K562 (cell line): ENCODE measurements at regions not wholly inside any gene's neighbourhood (a gene's known extent, or its start where the extent isn't known, plus 50 kb on each side); places are given as distances from the start of the nearest gene placed in this dataset.

ENCODE experiments used
- ARID1B ChIP-seq: fragments of 450-650 bp; IDR thresholded peaks from 2 replicates; pipeline ENCODE4 v1.6.1; 2016; ENCODE audit warnings: antibody characterized with exemption, mild to moderate bottlenecking, inconsistent platforms
- ATF1 ChIP-seq, 2 experiments: fragments of 450-650 bp in 1 of 2; IDR thresholded peaks; 2 replicates each; pipeline ENCODE4 v1.6.1; 2016; ENCODE audit warnings: missing compliant biosample characterization in 1 of 2, missing genetic modification characterization in 1 of 2
- CBFA2T3 ChIP-seq: fragments of 450-650 bp; IDR thresholded peaks from 2 replicates; pipeline ENCODE4 v1.6.1; 2017
- CCAR2 ChIP-seq: fragments of 200-400 bp; formaldehyde crosslinking; IDR thresholded peaks from 2 replicates; pipeline ENCODE4 v1.6.1; 2017; ENCODE audit warnings: mild to moderate bottlenecking, low read depth, low read length
- CHD1 ChIP-seq: fragments of 200-600 bp; sonication (generic); IDR thresholded peaks from one replicate; pipeline ENCODE4 v1.6.1; 2012; ENCODE audit warnings: mild to moderate bottlenecking, moderate library complexity, low read length, inconsistent platforms
- DACH1 ChIP-seq: fragments of 450-650 bp; IDR thresholded peaks from 2 replicates; pipeline ENCODE4 v1.6.1; 2018; ENCODE audit not compliant: partially characterized antibody
- FOXM1 ChIP-seq, 2 experiments: fragments of 450-650 bp in 1 of 2; sonication (generic) in 1 of 2; formaldehyde crosslinking in 1 of 2; IDR thresholded peaks; 2 replicates each; pipeline versions ENCODE4 v1.6.1 to v1.9.0; 2017 to 2022; ENCODE audit warnings: low read depth in 2 of 2, mild to moderate bottlenecking in 2 of 2, missing genetic modification reagents in 1 of 2, moderate library complexity in 1 of 2
- HINFP ChIP-seq: fragments of 450-650 bp; conservative IDR thresholded peaks from 2 replicates; pipeline ENCODE4 v1.6.1; 2016; ENCODE audit warnings: missing genetic modification characterization, low read depth, mild to moderate bottlenecking, control low read depth, missing compliant biosample characterization
- IFI16 ChIP-seq: fragments of 250-450 bp; sonication (Bioruptor Pico); IDR thresholded peaks from 2 replicates; pipeline ENCODE4 v2.1.2; 2022; ENCODE audit warnings: mild to moderate bottlenecking, inconsistent platforms
- IRF2 ChIP-seq: sonication (generic); formaldehyde crosslinking; IDR thresholded peaks from 2 replicates; pipeline ENCODE4 v1.8.1; 2022; ENCODE audit warnings: mild to moderate bottlenecking, missing genetic modification reagents
- JUND ChIP-seq, 2 experiments: IDR thresholded peaks; 2 replicates in 1 of 2; 3 replicates in 1 of 2; pipeline ENCODE4 v1.6.1; 2011; ENCODE audit warnings: borderline replicate concordance in 2 of 2, low read depth in 2 of 2, low read length in 2 of 2, improper control_type of control experiment in 1 of 2, missing biosample characterization in 1 of 2, missing genetic modification characterization in 1 of 2, missing genetic modification reagents in 1 of 2
- MAX ChIP-seq: sonication (generic); formaldehyde crosslinking; IDR thresholded peaks from 2 replicates; pipeline ENCODE4 v1.9.0; 2022; ENCODE audit warnings: mild to moderate bottlenecking, missing genetic modification reagents
- MIER1 ChIP-seq: fragments of 450-650 bp; IDR thresholded peaks from 2 replicates; pipeline ENCODE4 v1.6.1; 2016; ENCODE audit warnings: antibody characterized with exemption, mild to moderate bottlenecking, low read depth
- MYC ChIP-seq, 2 experiments: fragments of 250-450 bp in 1 of 2; sonication (Bioruptor Pico) in 1 of 2; IDR thresholded peaks; 2 replicates each; pipeline versions ENCODE4 v1.5.1 to v1.6.1; 2012 to 2021; ENCODE audit warnings: low read depth in 2 of 2, borderline replicate concordance in 1 of 2, improper control_type of control experiment in 1 of 2, low read length in 1 of 2, mild to moderate bottlenecking in 1 of 2, moderate library complexity in 1 of 2
- NR1H2 ChIP-seq: sonication (generic); formaldehyde crosslinking; IDR thresholded peaks from 2 replicates; pipeline ENCODE4 v1.4.0; 2020; ENCODE audit warnings: mild to moderate bottlenecking, missing genetic modification reagents
- SIRT6 ChIP-seq: IDR thresholded peaks from one replicate; pipeline ENCODE4 v1.6.1; 2012; ENCODE audit warnings: low read depth, mild to moderate bottlenecking, control low read depth, inconsistent platforms, low read length, moderate library complexity
- SNIP1 ChIP-seq: fragments of 450-650 bp; IDR thresholded peaks from 2 replicates; pipeline ENCODE4 v1.7.1; 2017; ENCODE audit warnings: low read depth, mild to moderate bottlenecking
- ZBTB12 ChIP-seq: fragments of 250-450 bp; sonication (Bioruptor Pico); IDR thresholded peaks from 2 replicates; pipeline ENCODE4 v1.4.0; 2020
- ZBTB17 ChIP-seq: fragments of 450-650 bp; formaldehyde crosslinking; IDR thresholded peaks from 2 replicates; pipeline ENCODE4 v1.4.0; 2020; ENCODE audit warnings: mild to moderate bottlenecking
- ZNF121 ChIP-seq: sonication (generic); formaldehyde crosslinking; conservative IDR thresholded peaks from 2 replicates; pipeline ENCODE4 v1.8.0; 2022; ENCODE audit warnings: missing genetic modification reagents
- ZNF253 ChIP-seq: fragments of 250-450 bp; sonication (Bioruptor Pico); conservative IDR thresholded peaks from 2 replicates; pipeline ENCODE4 v1.6.1; 2021; ENCODE audit warnings: mild to moderate bottlenecking
- ZNF316 ChIP-seq: fragments of 450-650 bp; IDR thresholded peaks from 2 replicates; pipeline ENCODE4 v1.6.1; 2016
- ZNF583 ChIP-seq: fragments of 250-450 bp; sonication (Bioruptor Pico); IDR thresholded peaks from 2 replicates; pipeline ENCODE4 v1.4.0; 2020
- TF ChIP-seq, protein P1 (sequence below): fragments of 250-450 bp; sonication (Bioruptor Pico); IDR thresholded peaks from 2 replicates; pipeline ENCODE4 v1.4.0; 2020; ENCODE audit warnings: borderline replicate concordance
- TF ChIP-seq, protein P2 (sequence below): sonication (generic); IDR thresholded peaks from 2 replicates; pipeline ENCODE4 v1.6.1; 2016

DNA sequence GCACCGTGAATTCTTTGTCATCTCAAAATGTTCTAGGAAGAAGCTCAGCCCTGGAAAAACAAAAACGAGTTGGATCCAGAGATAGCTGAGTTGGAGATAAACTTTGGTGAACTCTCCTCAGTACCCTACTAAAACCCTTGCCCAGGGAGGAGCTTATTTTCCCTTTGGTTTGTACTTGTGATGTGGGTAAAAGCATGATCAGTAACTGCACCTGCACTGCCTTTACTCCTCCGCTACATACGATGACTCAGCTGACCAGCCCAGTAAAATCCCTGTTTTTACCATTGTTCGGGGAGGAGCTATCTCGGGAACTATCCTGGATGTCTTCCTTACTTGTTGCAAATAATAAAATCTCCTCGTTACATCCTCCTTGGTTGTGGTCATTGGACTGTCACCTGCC lies 359.3 kb downstream of the SH2D4B start (continued):
- TF ChIP-seq DACH1 (no peak), ZBTB12 (CRISPR knock-in tag) (0 out of 2 replicates have a peak, but pooled peaks have one; percentile 21), FOXM1 (IDR thresholded peaks at IDR 0.05; ENCODE audit: low read depth) (no peak), FOXM1 (CRISPR knock-in tag; IDR thresholded peaks at IDR 0.05; ENCODE audit: low read depth) (no peak), NR1H2 (CRISPR knock-in tag) (no peak), ZNF583 (CRISPR knock-in tag) (no peak), IRF2 (CRISPR knock-in tag) (no peak), JUND (IDR thresholded peaks at IDR 0.05; ENCODE audit: borderline replicate concordance, low read depth, low read length) (no peak), JUND (tag; IDR thresholded peaks at IDR 0.05; ENCODE audit: borderline replicate concordance, low read depth, low read length) (peak; percentile 42; the same call in 1 of the 3 replicates), ZBTB17 (no peak), MAX (CRISPR knock-in tag) (no peak), SNIP1 (no peak), ZNF121 (CRISPR knock-in tag) (no peak), CCAR2 (no peak), CBFA2T3 (0 out of 2 replicates have a peak, but pooled peaks have one; percentile 21), ATF1 (CRISPR knock-in tag; IDR thresholded peaks at IDR 0.05) (no peak), ATF1 (tag; IDR thresholded peaks at IDR 0.05) (peak; percentile 34; the same call in 1 of the 2 replicates), HINFP (tag) (no peak), ZNF253 (CRISPR knock-in tag) (no peak), CHD1 (no peak), IFI16 (no peak), MYC (IDR thresholded peaks at IDR 0.05; ENCODE audit: low read depth, low read length) (no peak), MYC (CRISPR knock-in tag; IDR thresholded peaks at IDR 0.05; ENCODE audit: borderline replicate concordance, low read depth) (no peak), ARID1B (peak; percentile 33; the same call in 1 of the 2 replicates), MIER1 (no peak), ZNF316 (peak; percentile 48), SIRT6 (no peak)
- TF ChIP-seq, protein P1, sequence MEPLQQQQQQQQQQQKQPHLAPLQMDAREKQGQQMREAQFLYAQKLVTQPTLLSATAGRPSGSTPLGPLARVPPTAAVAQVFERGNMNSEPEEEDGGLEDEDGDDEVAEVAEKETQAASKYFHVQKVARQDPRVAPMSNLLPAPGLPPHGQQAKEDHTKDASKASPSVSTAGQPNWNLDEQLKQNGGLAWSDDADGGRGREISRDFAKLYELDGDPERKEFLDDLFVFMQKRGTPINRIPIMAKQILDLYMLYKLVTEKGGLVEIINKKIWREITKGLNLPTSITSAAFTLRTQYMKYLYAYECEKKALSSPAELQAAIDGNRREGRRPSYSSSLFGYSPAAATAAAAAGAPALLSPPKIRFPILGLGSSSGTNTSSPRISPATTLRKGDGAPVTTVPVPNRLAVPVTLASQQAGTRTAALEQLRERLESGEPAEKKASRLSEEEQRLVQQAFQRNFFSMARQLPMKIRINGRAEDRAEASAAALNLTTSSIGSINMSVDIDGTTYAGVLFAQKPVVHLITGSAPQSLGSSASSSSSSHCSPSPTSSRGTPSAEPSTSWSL (CRISPR knock-in tag), result no peak
- TF ChIP-seq, protein P2, sequence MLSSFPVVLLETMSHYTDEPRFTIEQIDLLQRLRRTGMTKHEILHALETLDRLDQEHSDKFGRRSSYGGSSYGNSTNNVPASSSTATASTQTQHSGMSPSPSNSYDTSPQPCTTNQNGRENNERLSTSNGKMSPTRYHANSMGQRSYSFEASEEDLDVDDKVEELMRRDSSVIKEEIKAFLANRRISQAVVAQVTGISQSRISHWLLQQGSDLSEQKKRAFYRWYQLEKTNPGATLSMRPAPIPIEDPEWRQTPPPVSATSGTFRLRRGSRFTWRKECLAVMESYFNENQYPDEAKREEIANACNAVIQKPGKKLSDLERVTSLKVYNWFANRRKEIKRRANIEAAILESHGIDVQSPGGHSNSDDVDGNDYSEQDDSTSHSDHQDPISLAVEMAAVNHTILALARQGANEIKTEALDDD, result peak; percentile 45; the same call in 1 of the 2 replicates
